ENCODE measurements at regions not wholly inside any gene's neighbourhood (a gene's known extent, or its start where the extent isn't known, plus 50 kb on each side); places are given as distances from the start of the nearest gene placed in this dataset.

- TF ChIP-seq CTCF (IDR thresholded peaks at IDR 0.05) (no peak), POLR2A (IDR thresholded peaks at IDR 0.05) (no peak)
Observed at GRCh38 chr5:155258161-155258560, 244.6 kb downstream of the KIF4B start.
